GM23338 (cell line): ENCODE measurements at regions not wholly inside any gene's neighbourhood (a gene's known extent, or its start where the extent isn't known, plus 50 kb on each side); places are given as distances from the start of the nearest gene placed in this dataset.

Experiments
- ATAC-seq: fragments of 200-7000 bp; cut with Tn5 transposase; 3 replicates; pipeline ENCODE4 v1.9.1; 2020
- DNase-seq: peaks from one replicate; pipeline ENCODE4 v3.0.0-alpha.2; 2015; ENCODE audit warnings: low spot score
- H2AFZ ChIP-seq: fragments of 200-600 bp; sonication (generic); 2 replicates; pipeline ENCODE4 v1.8.0; 2016; ENCODE audit warnings: antibody characterized with exemption, mild to moderate bottlenecking, moderate library complexity
- H3F3A ChIP-seq: fragments of 200-600 bp; sonication (generic); replicated peaks from 2 replicates; pipeline ENCODE4 v1.8.0; 2017; ENCODE audit warnings: antibody characterized with exemption, mixed run types, low read depth
- H3K27ac ChIP-seq: fragments of 200-600 bp; sonication (generic); 2 replicates; pipeline ENCODE4 v1.6.1; 2016; ENCODE audit warnings: low read depth
- H3K27me3 ChIP-seq: fragments of 200-600 bp; sonication (generic); 2 replicates; pipeline ENCODE4 v1.8.0; 2016; ENCODE audit warnings: mild to moderate bottlenecking, mixed run types, moderate library complexity; ENCODE audit not compliant: insufficient read depth
- H3K36me3 ChIP-seq: fragments of 200-600 bp; sonication (generic); 2 replicates; pipeline ENCODE4 v1.8.0; 2016; ENCODE audit warnings: mild to moderate bottlenecking; ENCODE audit not compliant: insufficient read depth
- H3K4me1 ChIP-seq: fragments of 200-600 bp; sonication (generic); 2 replicates; pipeline ENCODE4 v1.8.0; 2016; ENCODE audit warnings: mild to moderate bottlenecking, moderate library complexity; ENCODE audit not compliant: insufficient read depth
- H3K4me2 ChIP-seq: fragments of 200-600 bp; sonication (generic); 2 replicates; pipeline ENCODE4 v1.7.1; 2017; ENCODE audit warnings: mixed run types
- H3K4me3 ChIP-seq: fragments of 200-600 bp; sonication (generic); 2 replicates; pipeline ENCODE4 v1.6.1; 2016; ENCODE audit warnings: mixed run types
- H3K79me2 ChIP-seq: fragments of 200-600 bp; sonication (generic); replicated peaks from 2 replicates; pipeline ENCODE4 v1.8.0; 2017; ENCODE audit warnings: mild to moderate bottlenecking; ENCODE audit not compliant: insufficient read depth
- H3K9me2 ChIP-seq: fragments of 200-600 bp; sonication (generic); 2 replicates; pipeline ENCODE4 v1.8.0; 2017; ENCODE audit not compliant: insufficient read depth
- H4K20me1 ChIP-seq: fragments of 200-600 bp; sonication (generic); replicated peaks from 2 replicates; pipeline ENCODE4 v1.8.0; 2017; ENCODE audit warnings: mild to moderate bottlenecking; ENCODE audit not compliant: insufficient read depth
- H3K27ac Mint-ChIP-seq: 2 replicates; pipeline ENCODE4 v1.8.0; 2020; ENCODE audit warnings: inconsistent platforms, mild to moderate bottlenecking, moderate library complexity, mixed read lengths
- H3K27me3 Mint-ChIP-seq: 3 replicates; pipeline ENCODE4 v1.8.0; 2022; ENCODE audit warnings: low read depth, mild to moderate bottlenecking, moderate library complexity, mixed read lengths, inconsistent platforms; ENCODE audit not compliant: insufficient read depth, poor library complexity
- H3K36me3 Mint-ChIP-seq: 3 replicates; pipeline ENCODE4 v1.8.0; 2021; ENCODE audit warnings: low read depth, mild to moderate bottlenecking, inconsistent platforms, moderate library complexity, mixed read lengths
- H3K4me1 Mint-ChIP-seq: 3 replicates; pipeline ENCODE4 v1.8.0; 2020; ENCODE audit warnings: mild to moderate bottlenecking, inconsistent platforms, mixed read lengths
- H3K4me3 Mint-ChIP-seq: 3 replicates; pipeline ENCODE4 v1.8.0; 2021; ENCODE audit warnings: moderate library complexity, mild to moderate bottlenecking, inconsistent platforms, mixed read lengths
- H3K9me3 Mint-ChIP-seq: 3 replicates; pipeline ENCODE4 v1.8.0; 2020; ENCODE audit warnings: moderate library complexity, mild to moderate bottlenecking, inconsistent platforms, mixed read lengths
- CREB1 ChIP-seq: fragments of 250-450 bp; sonication (Bioruptor Pico); IDR thresholded peaks from 2 replicates; pipeline ENCODE4 v1.5.0; 2020; ENCODE audit warnings: low read depth, mild to moderate bottlenecking, moderate library complexity
- CTCF ChIP-seq, 2 experiments: fragments of 200-600 bp in 1 of 2; sonication (generic) in 1 of 2; conservative IDR thresholded peaks; 2 replicates each; pipeline versions ENCODE4 v1.5.1 to v1.6.1; 2016 to 2017; ENCODE audit warnings: antibody characterized with exemption in 2 of 2, low read depth in 2 of 2, mild to moderate bottlenecking in 2 of 2, moderate library complexity in 1 of 2
- ETS1 ChIP-seq: IDR thresholded peaks from 2 replicates; pipeline ENCODE4 v1.6.1; 2016; ENCODE audit warnings: antibody characterized with exemption
- EZH2 ChIP-seq: fragments of 200-600 bp; sonication (generic); IDR thresholded peaks from one replicate; pipeline ENCODE4 v1.8.0; 2017; ENCODE audit warnings: antibody characterized with exemption, mild to moderate bottlenecking, low read depth; ENCODE audit not compliant: unreplicated experiment
- EZH2phosphoT487 ChIP-seq: fragments of 200-600 bp; sonication (generic); IDR thresholded peaks from one replicate; pipeline ENCODE4 v1.8.1; 2018; ENCODE audit warnings: antibody characterized with exemption; ENCODE audit not compliant: unreplicated experiment
- JUNB ChIP-seq: IDR thresholded peaks from one replicate; pipeline ENCODE4 v1.6.1; 2016; ENCODE audit warnings: antibody characterized with exemption; ENCODE audit not compliant: unreplicated experiment
- NANOG ChIP-seq: IDR thresholded peaks from 2 replicates; pipeline ENCODE4 v1.6.1; 2016; ENCODE audit warnings: antibody characterized with exemption, borderline replicate concordance
- POLR2AphosphoS5 ChIP-seq: IDR thresholded peaks from 2 replicates; pipeline ENCODE4 v1.6.1; 2016; ENCODE audit warnings: antibody characterized with exemption, low read depth
- REST ChIP-seq: IDR thresholded peaks from one replicate; pipeline ENCODE4 v1.6.1; 2018; ENCODE audit warnings: antibody characterized with exemption; ENCODE audit not compliant: unreplicated experiment
- STAT1 ChIP-seq: IDR thresholded peaks from one replicate; pipeline ENCODE4 v1.6.1; 2016; ENCODE audit warnings: antibody characterized with exemption; ENCODE audit not compliant: unreplicated experiment
- ZNF114 ChIP-seq: fragments of 250-450 bp; sonication (Bioruptor Pico); IDR thresholded peaks from 2 replicates; pipeline ENCODE4 v1.5.0; 2020; ENCODE audit warnings: mild to moderate bottlenecking, moderate library complexity
- ZNF331 ChIP-seq: fragments of 250-450 bp; sonication (Bioruptor Pico); IDR thresholded peaks from 2 replicates; pipeline ENCODE4 v1.5.0; 2020; ENCODE audit warnings: low read depth, mild to moderate bottlenecking, moderate library complexity
- ZNF462 ChIP-seq: fragments of 250-450 bp; sonication (Bioruptor Pico); IDR thresholded peaks from 2 replicates; pipeline ENCODE4 v1.5.0; 2020; ENCODE audit warnings: mild to moderate bottlenecking, moderate library complexity

- Mint-ChIP-seq H3K27me3 (peaks cover 2% of the 10 kb centered on the region), H3K4me1 (no peaks in the 10 kb centered on the region), H3K27ac (no peak overlapping the region), H3K4me3 (no peak overlapping the region), H3K9me3 (no peaks in the 10 kb centered on the region), H3K36me3 (no peaks in the 10 kb centered on the region)
- TF ChIP-seq CTCF (conservative IDR thresholded peaks at IDR 0.05; ENCODE audit: low read depth in 2 of 2) (no peak), ETS1 (no peak), CREB1 (no peak), ZNF331 (CRISPR knock-in tag) (no peak), ZNF114 (CRISPR knock-in tag) (no peak), EZH2phosphoT487 (no peak), JUNB (no peak), NANOG (no peak), POLR2AphosphoS5 (no peak), REST (no peak), STAT1 (no peak), ZNF462 (CRISPR knock-in tag) (no peak), EZH2 (no peak)
- H3K79me2 ChIP-seq: no peaks in the 10 kb centered on the region
- no peaks in the 10 kb centered on the region for H3K36me3 ChIP-seq
- no peak overlapping the region for H3K4me2 ChIP-seq
- no peak overlapping the region for H3K4me3 ChIP-seq
- ATAC-seq (no peak), DNase-seq (no peak)
- no peaks in the 10 kb centered on the region for H4K20me1 ChIP-seq
- no peaks in the 10 kb centered on the region for H3K4me1 ChIP-seq
- no peak overlapping the region for H2AFZ ChIP-seq
- H3K27ac ChIP-seq: no peak overlapping the region
- no peaks in the 10 kb centered on the region for H3K9me2 ChIP-seq
- no peaks in the 10 kb centered on the region for H3F3A ChIP-seq
- H3K27me3 ChIP-seq: no peaks in the 10 kb centered on the region
Observed at GRCh38 chr11:79691445-79691844, 250.6 kb upstream of the TENM4 start.
